ENCODE measurements at regions not wholly inside any gene's neighbourhood (a gene's known extent, or its start where the extent isn't known, plus 50 kb on each side); places are given as distances from the start of the nearest gene placed in this dataset.

- TF ChIP-seq, protein P1, sequence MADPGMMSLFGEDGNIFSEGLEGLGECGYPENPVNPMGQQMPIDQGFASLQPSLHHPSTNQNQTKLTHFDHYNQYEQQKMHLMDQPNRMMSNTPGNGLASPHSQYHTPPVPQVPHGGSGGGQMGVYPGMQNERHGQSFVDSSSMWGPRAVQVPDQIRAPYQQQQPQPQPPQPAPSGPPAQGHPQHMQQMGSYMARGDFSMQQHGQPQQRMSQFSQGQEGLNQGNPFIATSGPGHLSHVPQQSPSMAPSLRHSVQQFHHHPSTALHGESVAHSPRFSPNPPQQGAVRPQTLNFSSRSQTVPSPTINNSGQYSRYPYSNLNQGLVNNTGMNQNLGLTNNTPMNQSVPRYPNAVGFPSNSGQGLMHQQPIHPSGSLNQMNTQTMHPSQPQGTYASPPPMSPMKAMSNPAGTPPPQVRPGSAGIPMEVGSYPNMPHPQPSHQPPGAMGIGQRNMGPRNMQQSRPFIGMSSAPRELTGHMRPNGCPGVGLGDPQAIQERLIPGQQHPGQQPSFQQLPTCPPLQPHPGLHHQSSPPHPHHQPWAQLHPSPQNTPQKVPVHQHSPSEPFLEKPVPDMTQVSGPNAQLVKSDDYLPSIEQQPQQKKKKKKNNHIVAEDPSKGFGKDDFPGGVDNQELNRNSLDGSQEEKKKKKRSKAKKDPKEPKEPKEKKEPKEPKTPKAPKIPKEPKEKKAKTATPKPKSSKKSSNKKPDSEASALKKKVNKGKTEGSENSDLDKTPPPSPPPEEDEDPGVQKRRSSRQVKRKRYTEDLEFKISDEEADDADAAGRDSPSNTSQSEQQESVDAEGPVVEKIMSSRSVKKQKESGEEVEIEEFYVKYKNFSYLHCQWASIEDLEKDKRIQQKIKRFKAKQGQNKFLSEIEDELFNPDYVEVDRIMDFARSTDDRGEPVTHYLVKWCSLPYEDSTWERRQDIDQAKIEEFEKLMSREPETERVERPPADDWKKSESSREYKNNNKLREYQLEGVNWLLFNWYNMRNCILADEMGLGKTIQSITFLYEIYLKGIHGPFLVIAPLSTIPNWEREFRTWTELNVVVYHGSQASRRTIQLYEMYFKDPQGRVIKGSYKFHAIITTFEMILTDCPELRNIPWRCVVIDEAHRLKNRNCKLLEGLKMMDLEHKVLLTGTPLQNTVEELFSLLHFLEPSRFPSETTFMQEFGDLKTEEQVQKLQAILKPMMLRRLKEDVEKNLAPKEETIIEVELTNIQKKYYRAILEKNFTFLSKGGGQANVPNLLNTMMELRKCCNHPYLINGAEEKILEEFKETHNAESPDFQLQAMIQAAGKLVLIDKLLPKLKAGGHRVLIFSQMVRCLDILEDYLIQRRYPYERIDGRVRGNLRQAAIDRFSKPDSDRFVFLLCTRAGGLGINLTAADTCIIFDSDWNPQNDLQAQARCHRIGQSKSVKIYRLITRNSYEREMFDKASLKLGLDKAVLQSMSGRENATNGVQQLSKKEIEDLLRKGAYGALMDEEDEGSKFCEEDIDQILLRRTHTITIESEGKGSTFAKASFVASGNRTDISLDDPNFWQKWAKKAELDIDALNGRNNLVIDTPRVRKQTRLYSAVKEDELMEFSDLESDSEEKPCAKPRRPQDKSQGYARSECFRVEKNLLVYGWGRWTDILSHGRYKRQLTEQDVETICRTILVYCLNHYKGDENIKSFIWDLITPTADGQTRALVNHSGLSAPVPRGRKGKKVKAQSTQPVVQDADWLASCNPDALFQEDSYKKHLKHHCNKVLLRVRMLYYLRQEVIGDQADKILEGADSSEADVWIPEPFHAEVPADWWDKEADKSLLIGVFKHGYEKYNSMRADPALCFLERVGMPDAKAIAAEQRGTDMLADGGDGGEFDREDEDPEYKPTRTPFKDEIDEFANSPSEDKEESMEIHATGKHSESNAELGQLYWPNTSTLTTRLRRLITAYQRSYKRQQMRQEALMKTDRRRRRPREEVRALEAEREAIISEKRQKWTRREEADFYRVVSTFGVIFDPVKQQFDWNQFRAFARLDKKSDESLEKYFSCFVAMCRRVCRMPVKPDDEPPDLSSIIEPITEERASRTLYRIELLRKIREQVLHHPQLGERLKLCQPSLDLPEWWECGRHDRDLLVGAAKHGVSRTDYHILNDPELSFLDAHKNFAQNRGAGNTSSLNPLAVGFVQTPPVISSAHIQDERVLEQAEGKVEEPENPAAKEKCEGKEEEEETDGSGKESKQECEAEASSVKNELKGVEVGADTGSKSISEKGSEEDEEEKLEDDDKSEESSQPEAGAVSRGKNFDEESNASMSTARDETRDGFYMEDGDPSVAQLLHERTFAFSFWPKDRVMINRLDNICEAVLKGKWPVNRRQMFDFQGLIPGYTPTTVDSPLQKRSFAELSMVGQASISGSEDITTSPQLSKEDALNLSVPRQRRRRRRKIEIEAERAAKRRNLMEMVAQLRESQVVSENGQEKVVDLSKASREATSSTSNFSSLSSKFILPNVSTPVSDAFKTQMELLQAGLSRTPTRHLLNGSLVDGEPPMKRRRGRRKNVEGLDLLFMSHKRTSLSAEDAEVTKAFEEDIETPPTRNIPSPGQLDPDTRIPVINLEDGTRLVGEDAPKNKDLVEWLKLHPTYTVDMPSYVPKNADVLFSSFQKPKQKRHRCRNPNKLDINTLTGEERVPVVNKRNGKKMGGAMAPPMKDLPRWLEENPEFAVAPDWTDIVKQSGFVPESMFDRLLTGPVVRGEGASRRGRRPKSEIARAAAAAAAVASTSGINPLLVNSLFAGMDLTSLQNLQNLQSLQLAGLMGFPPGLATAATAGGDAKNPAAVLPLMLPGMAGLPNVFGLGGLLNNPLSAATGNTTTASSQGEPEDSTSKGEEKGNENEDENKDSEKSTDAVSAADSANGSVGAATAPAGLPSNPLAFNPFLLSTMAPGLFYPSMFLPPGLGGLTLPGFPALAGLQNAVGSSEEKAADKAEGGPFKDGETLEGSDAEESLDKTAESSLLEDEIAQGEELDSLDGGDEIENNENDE (IDR thresholded peaks at IDR 0.05; ENCODE audit: insufficient replicate concordance, low read length), result no peak
- TF ChIP-seq EGR1 (IDR thresholded peaks at IDR 0.05; ENCODE audit: borderline replicate concordance, low read depth, low read length) (no peak), SIRT6 (IDR thresholded peaks at IDR 0.05; ENCODE audit: low read length) (no peak), TAF1 (IDR thresholded peaks at IDR 0.05; ENCODE audit: low read depth, low read length) (no peak), RFX5 (IDR thresholded peaks at IDR 0.05; ENCODE audit: borderline replicate concordance, low read depth, low read length) (no peak), CBX8 (IDR thresholded peaks at IDR 0.05; ENCODE audit: borderline replicate concordance, low read depth, low read length) (no peak), GABPA (IDR thresholded peaks at IDR 0.05; ENCODE audit: borderline replicate concordance, insufficient read depth, low read length) (no peak), E2F6 (IDR thresholded peaks at IDR 0.05) (no peak), ATF3 (IDR thresholded peaks at IDR 0.05; ENCODE audit: insufficient read depth, low read depth, low read length) (no peak), SIX5 (IDR thresholded peaks at IDR 0.05; ENCODE audit: low read depth, low read length) (no peak)
- TF ChIP-seq, protein P2, sequence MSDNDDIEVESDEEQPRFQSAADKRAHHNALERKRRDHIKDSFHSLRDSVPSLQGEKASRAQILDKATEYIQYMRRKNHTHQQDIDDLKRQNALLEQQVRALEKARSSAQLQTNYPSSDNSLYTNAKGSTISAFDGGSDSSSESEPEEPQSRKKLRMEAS (IDR thresholded peaks at IDR 0.05), result no peak
Measured at GRCh38 chr16:79411805-79412204, 188.7 kb downstream of the MAF start (continued).

Data from H1 (cell line).